ENCODE measurements at regions not wholly inside any gene's neighbourhood (a gene's known extent, or its start where the extent isn't known, plus 50 kb on each side); places are given as distances from the start of the nearest gene placed in this dataset.
"Not testable (repeated sequence)": the region's sequence is repeated elsewhere in the genome, so short reads cannot be mapped to it uniquely, and the experiment has no call there.

- no peak for TF ChIP-seq PRDM10 (tag by site-specific recombination; IDR thresholded peaks at IDR 0.05)
Observed at GRCh38 chr2:8442833-8443486, 238.9 kb upstream of the ID2 start (continued).

- no peaks in the 10 kb centered on the region for H3K9me3 ChIP-seq (ENCODE audit: control insufficient read depth, insufficient read depth, low read depth, low read length)
- H3K4me3 ChIP-seq (ENCODE audit: low read depth, low read length), result no peak overlapping the region
- H3K36me3 ChIP-seq (ENCODE audit: control insufficient read depth in 2 of 2, insufficient read depth in 1 of 2, low read length in 2 of 2), result no peaks in the 10 kb centered on the region
- CTCF ChIA-PET, result interaction anchor here (0.6 kb wide), 1 partner anchor 170 kb away, joined by 5 read pairs; no protein-coding TSS in a partner anchor
- no peak overlapping the region for H3K27ac ChIP-seq (ENCODE audit: extremely low read depth, low read depth, low read length)
- TF ChIP-seq KLF8 (tag by site-specific recombination; IDR thresholded peaks at IDR 0.05), result no peak
- no peak for TF ChIP-seq ZNF791 (tag by site-specific recombination; IDR thresholded peaks at IDR 0.05)
- TF ChIP-seq ZNF747 (tag by site-specific recombination; IDR thresholded peaks at IDR 0.05), result no peak
- TF ChIP-seq YY1 (tag by site-specific recombination; IDR thresholded peaks at IDR 0.05), result no peak
- no peak for TF ChIP-seq ZBTB20 (tag by site-specific recombination; IDR thresholded peaks at IDR 0.05)
- TF ChIP-seq ZNF645 (tag by site-specific recombination; IDR thresholded peaks at IDR 0.05), result no peak
- no peak for TF ChIP-seq ZNF404 (tag by site-specific recombination; IDR thresholded peaks at IDR 0.05)
- TF ChIP-seq ZNF514 (tag by site-specific recombination; IDR thresholded peaks at IDR 0.05), result no peak
- no peak for TF ChIP-seq ZSCAN16 (tag by site-specific recombination; IDR thresholded peaks at IDR 0.05)
- TF ChIP-seq ZNF324 (tag by site-specific recombination; IDR thresholded peaks at IDR 0.05), result no peak
- no peak for TF ChIP-seq GLI2 (tag by site-specific recombination; IDR thresholded peaks at IDR 0.05; ENCODE audit: borderline replicate concordance, low read depth)
- TF ChIP-seq KLF7 (tag by site-specific recombination; IDR thresholded peaks at IDR 0.05; ENCODE audit: borderline replicate concordance), result no peak
- no peak for TF ChIP-seq ZNF274 (IDR thresholded peaks at IDR 0.05; ENCODE audit: low read length)
- no peak for TF ChIP-seq ZNF274 (tag by site-specific recombination; IDR thresholded peaks at IDR 0.05; ENCODE audit: borderline replicate concordance)
- no peak for TF ChIP-seq ZSCAN18 (tag by site-specific recombination; IDR thresholded peaks at IDR 0.05)
- TF ChIP-seq BCL11B (tag by site-specific recombination; IDR thresholded peaks at IDR 0.05; ENCODE audit: low read depth), result no peak
- no peak for TF ChIP-seq PBX3 (CRISPR knock-in tag; IDR thresholded peaks at IDR 0.05)
- TF ChIP-seq ZNF580 (tag by site-specific recombination; IDR thresholded peaks at IDR 0.05), result no peak
- TF ChIP-seq ZNF843 (tag by site-specific recombination; IDR thresholded peaks at IDR 0.05), result no peak
- TF ChIP-seq ZNF146 (tag by site-specific recombination; IDR thresholded peaks at IDR 0.05), result no peak
- POLR2A ChIA-PET, result no interaction called here
- H3K4me1 ChIP-seq (ENCODE audit: control insufficient read depth, insufficient read depth, low read length), result no peaks in the 10 kb centered on the region
Observed at GRCh38 chr2:8445580-8445979, 236.3 kb upstream of the ID2 start.

GRCh38 chr2:8446751-8447150, 235.1 kb upstream of the ID2 start:
- H3K4me1 ChIP-seq (ENCODE audit: control insufficient read depth, insufficient read depth, low read length); POLR2A ChIA-PET; H3K27ac ChIP-seq (ENCODE audit: extremely low read depth, low read depth, low read length); CTCF ChIA-PET; H3K36me3 ChIP-seq (ENCODE audit: control insufficient read depth in 2 of 2, insufficient read depth in 1 of 2, low read length in 2 of 2); H3K9me3 ChIP-seq (ENCODE audit: control insufficient read depth, insufficient read depth, low read depth, low read length); H3K4me3 ChIP-seq (ENCODE audit: low read depth, low read length): not testable (repeated sequence)
